PC-9 (cell line): ENCODE measurements at regions not wholly inside any gene's neighbourhood (a gene's known extent, or its start where the extent isn't known, plus 50 kb on each side); places are given as distances from the start of the nearest gene placed in this dataset.

Experiments used
- BruUV-seq: library from RNA; stranded (reverse); fragments of 400-500 nt; replicated peaks from 2 replicates; lab custom pipeline; 2021; lab: Mats Ljungman, UMichigan
- CTCF ChIA-PET: fragments of 300-600 bp; sonication (Branson Sonifier 250); formaldehyde crosslinking; loops from one replicate; lab custom pipeline; 2022; ENCODE audit warnings: antibody characterized with exemption; lab: Charles Lee
- POLR2A ChIA-PET: fragments of 300-600 bp; sonication (Branson Sonifier 250); formaldehyde crosslinking; loops from one replicate; lab custom pipeline; 2022; ENCODE audit warnings: antibody characterized with exemption; ENCODE audit not compliant: unreplicated experiment; lab: Charles Lee
- DNase-seq, 2 experiments: peaks; one replicate each; pipeline versions ENCODE4 v3.0.0 to v3.0.0-alpha.2; 2015 to 2022; ENCODE audit warnings: mixed read lengths in 1 of 2
- H2AFZ ChIP-seq: fragments of 200-600 bp; sonication (generic); 2 replicates; pipeline ENCODE4 v1.8.1; 2017; ENCODE audit warnings: antibody characterized with exemption
- H3F3A ChIP-seq: fragments of 200-600 bp; sonication (generic); 2 replicates; pipeline ENCODE4 v1.8.1; 2017; ENCODE audit warnings: antibody characterized with exemption, mild to moderate bottlenecking, low read depth; ENCODE audit not compliant: insufficient read depth
- H3K27ac ChIP-seq: fragments of 200-600 bp; sonication (generic); 2 replicates; pipeline ENCODE4 v1.6.1; 2016; ENCODE audit warnings: mixed run types
- H3K27me3 ChIP-seq: fragments of 200-600 bp; sonication (generic); 2 replicates; pipeline ENCODE4 v1.6.1; 2016; ENCODE audit warnings: low read depth, mixed run types; ENCODE audit not compliant: insufficient read depth
- H3K36me3 ChIP-seq: fragments of 200-600 bp; sonication (generic); 2 replicates; pipeline ENCODE4 v1.6.1; 2016; ENCODE audit warnings: low read depth, mixed run types
- H3K4me1 ChIP-seq: fragments of 200-600 bp; sonication (generic); replicated peaks from 2 replicates; pipeline ENCODE4 v1.6.1; 2016; ENCODE audit warnings: mixed run types; ENCODE audit not compliant: insufficient read depth
- H3K4me2 ChIP-seq: fragments of 200-600 bp; sonication (generic); 2 replicates; pipeline ENCODE4 v1.6.1; 2017; ENCODE audit warnings: mixed run types
- H3K4me3 ChIP-seq: fragments of 200-600 bp; sonication (generic); 2 replicates; pipeline ENCODE4 v1.6.1; 2016; ENCODE audit warnings: mixed run types
- H3K79me2 ChIP-seq: fragments of 200-600 bp; sonication (generic); 2 replicates; pipeline ENCODE4 v1.6.1; 2017; ENCODE audit warnings: low read depth, mixed run types
- H3K9me2 ChIP-seq: fragments of 200-600 bp; sonication (generic); 2 replicates; pipeline ENCODE4 v1.8.1; 2017; ENCODE audit warnings: mild to moderate bottlenecking; ENCODE audit not compliant: insufficient read depth
- H3K9me3 ChIP-seq: fragments of 200-600 bp; sonication (generic); 2 replicates; pipeline ENCODE4 v1.8.1; 2016; ENCODE audit warnings: low read depth; ENCODE audit not compliant: insufficient read depth
- H4K20me1 ChIP-seq: fragments of 200-600 bp; sonication (generic); 2 replicates; pipeline ENCODE4 v1.8.1; 2017; ENCODE audit not compliant: insufficient read depth
- CTCF ChIP-seq: fragments of 200-600 bp; sonication (generic); conservative IDR thresholded peaks from 2 replicates; pipeline ENCODE4 v1.6.1; 2017; ENCODE audit warnings: mixed run types, antibody characterized with exemption, mild to moderate bottlenecking, moderate library complexity
- EZH2 ChIP-seq: fragments of 200-600 bp; sonication (generic); IDR thresholded peaks from 2 replicates; pipeline ENCODE4 v1.8.0; 2017; ENCODE audit warnings: antibody characterized with exemption, low read depth
- intact Hi-C: fragments of 100-400 bp; cut with micrococcal nuclease; formaldehyde crosslinking; loops from one replicate; pipeline ENCODE4 v1.10.0; 2022; ENCODE audit not compliant: unreplicated experiment

DNA sequence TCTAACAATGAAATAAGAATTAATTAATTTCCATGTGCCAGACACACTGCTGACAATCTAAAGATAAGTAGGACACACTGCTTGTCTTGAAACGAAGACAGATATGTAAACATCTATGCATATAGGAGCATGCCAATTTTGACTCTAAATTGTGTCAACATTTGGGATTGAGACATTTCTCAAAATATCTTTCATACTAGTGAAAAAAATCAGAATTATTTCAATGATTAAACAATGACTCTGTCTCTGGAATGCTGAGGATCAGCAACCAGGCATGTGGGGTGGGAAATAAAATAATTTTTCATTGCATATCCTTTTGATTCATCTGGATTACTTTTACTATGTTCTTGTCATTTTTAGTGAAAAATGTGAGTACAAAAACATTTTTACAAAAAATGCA is 262.6 kb upstream of the SYT4 start:
- no peaks in the 10 kb centered on the region for H3K4me1 ChIP-seq
- no peaks in the 10 kb centered on the region for H3F3A ChIP-seq
- no peaks in the 10 kb centered on the region for H3K36me3 ChIP-seq
- CTCF ChIA-PET: no interaction called here
- no peaks in the 10 kb centered on the region for H3K9me2 ChIP-seq
- H3K9me3 ChIP-seq: no peaks in the 10 kb centered on the region
- no peak overlapping the region for H2AFZ ChIP-seq
- no peak for DNase-seq
- TF ChIP-seq CTCF (no peak), EZH2 (no peak)
- H3K4me3 ChIP-seq: no peak overlapping the region
- H3K79me2 ChIP-seq: no peaks in the 10 kb centered on the region
- BruUV-seq: no TSS peak
- intact Hi-C loops: no loop called here
- no peak overlapping the region for H3K27ac ChIP-seq
- H3K27me3 ChIP-seq: no peaks in the 10 kb centered on the region
- H4K20me1 ChIP-seq: no peaks in the 10 kb centered on the region
- POLR2A ChIA-PET: no interaction called here
- no peak overlapping the region for H3K4me2 ChIP-seq

DNA sequence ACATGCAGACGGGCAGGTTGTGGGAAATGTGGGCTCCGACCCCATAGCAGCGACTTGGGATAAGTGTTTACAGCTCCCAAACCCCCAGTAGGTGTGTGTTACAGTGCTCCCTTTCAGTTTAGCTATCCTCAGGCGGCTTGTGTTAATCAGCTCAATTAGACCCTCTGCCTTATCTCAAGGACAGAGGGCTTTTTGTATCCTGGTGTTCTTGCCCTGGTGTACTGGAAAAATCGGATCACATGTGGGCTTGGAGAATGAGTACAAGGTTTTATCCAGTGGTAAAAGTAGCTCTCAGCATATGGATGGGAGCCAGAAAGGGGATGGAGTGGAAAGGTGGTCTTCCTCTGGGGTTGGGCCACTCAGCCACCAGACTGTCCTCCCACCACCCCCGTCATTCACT is 264.7 kb upstream of the SYT4 start:
- Histone ChIP-seq H2AFZ (no peak overlapping the region), H3K36me3 (no peaks in the 10 kb centered on the region), H3K4me2 (no peak overlapping the region), H3F3A (no peaks in the 10 kb centered on the region), H3K4me3 (no peak overlapping the region), H3K9me2 (no peaks in the 10 kb centered on the region), H3K4me1 (no peaks in the 10 kb centered on the region), H3K27me3 (no peaks in the 10 kb centered on the region), H3K9me3 (no peaks in the 10 kb centered on the region), H3K79me2 (no peaks in the 10 kb centered on the region), H3K27ac (no peak overlapping the region), H4K20me1 (no peaks in the 10 kb centered on the region)
- CTCF ChIA-PET: no interaction called here
- DNase-seq: no peak
- POLR2A ChIA-PET: no interaction called here
- TF ChIP-seq CTCF: no peak
- TF ChIP-seq EZH2: no peak
- intact Hi-C loops: no loop called here
- no TSS peak for BruUV-seq

GRCh38 chr18:43543236-43543635 is 265.9 kb upstream of the SYT4 start:
- H3K27ac ChIP-seq: no peak overlapping the region
- BruUV-seq: no TSS peak
- no peaks in the 10 kb centered on the region for H3K9me3 ChIP-seq
- H3K4me1 ChIP-seq: no peaks in the 10 kb centered on the region
- ChIA-PET CTCF (no interaction called here), POLR2A (no interaction called here)
- no peak for DNase-seq
- no peak for TF ChIP-seq EZH2
- no peak for TF ChIP-seq CTCF
- no peaks in the 10 kb centered on the region for H3K79me2 ChIP-seq
- H4K20me1 ChIP-seq: no peaks in the 10 kb centered on the region
- H3K4me2 ChIP-seq: no peak overlapping the region
- H3K4me3 ChIP-seq: no peak overlapping the region
- H3F3A ChIP-seq: no peaks in the 10 kb centered on the region
- H3K27me3 ChIP-seq: no peaks in the 10 kb centered on the region
- intact Hi-C loops: no loop called here
- H3K9me2 ChIP-seq: no peaks in the 10 kb centered on the region
- no peak overlapping the region for H2AFZ ChIP-seq
- H3K36me3 ChIP-seq: no peaks in the 10 kb centered on the region
